GM12878 (cell line): ENCODE measurements at regions not wholly inside any gene's neighbourhood (a gene's known extent, or its start where the extent isn't known, plus 50 kb on each side); places are given as distances from the start of the nearest gene placed in this dataset.

ENCODE experiments used
- ATAC-seq: fragments of 200-7000 bp; cut with Tn5 transposase; 3 replicates; pipeline ENCODE4 v1.9.1; 2020; ENCODE audit warnings: mild to moderate bottlenecking, moderate library complexity
- BruUV-seq: library from RNA; stranded (reverse); fragments of 400-500 nt; replicated peaks from 2 replicates; lab custom pipeline; 2021; lab: Mats Ljungman, UMichigan
- CTCF ChIA-PET: fragments of 300-600 bp; sonication (Branson Sonifier 250); formaldehyde crosslinking; extraction: SDS; loops from one replicate; lab custom pipeline; 2021; ENCODE audit warnings: inconsistent platforms; lab: Yijun Ruan, JAX
- POLR2A ChIA-PET: fragments of 350-600 bp; formaldehyde crosslinking; extraction: SDS; loops from one replicate; lab custom pipeline; 2021; ENCODE audit warnings: inconsistent platforms; lab: Charles Lee
- RAD21 ChIA-PET: fragments of 300-600 bp; sonication (Branson Sonifier 250); formaldehyde crosslinking; loops from one replicate; lab custom pipeline; 2023; ENCODE audit warnings: antibody characterized with exemption; ENCODE audit not compliant: unreplicated experiment; lab: Charles Lee
- SMC1A ChIA-PET: fragments of 300-600 bp; sonication (Branson Sonifier 250); formaldehyde crosslinking; loops from one replicate; lab custom pipeline; 2023; ENCODE audit not compliant: unreplicated experiment, uncharacterized antibody; lab: Charles Lee
- DNase-seq: peaks from one replicate; pipeline ENCODE4 v3.0.0-alpha.2; 2011; ENCODE audit warnings: low read depth, low spot score
- FAIRE-seq: peaks from 3 replicates; lab custom pipeline; 2011; peaks lifted over from hg19 to GRCh38; lab: Jason Lieb, UNC
- H2AFZ ChIP-seq: 2 replicates; pipeline ENCODE4 v1.6.0; 2011; ENCODE audit warnings: low read depth, low read length, control low read depth; ENCODE audit not compliant: control insufficient read depth
- H3K27ac ChIP-seq: 2 replicates; pipeline ENCODE4 v1.5.1; 2011; ENCODE audit warnings: control low read depth; ENCODE audit not compliant: control insufficient read depth, insufficient read depth
- H3K27me3 ChIP-seq, 2 experiments: replicated peaks in 1 of 2; 2 replicates each; pipeline versions ENCODE4 v1.6.0 to v1.6.1; 2011; ENCODE audit warnings: low read length in 1 of 2; ENCODE audit not compliant: control insufficient read depth in 2 of 2, insufficient read depth in 2 of 2
- H3K36me3 ChIP-seq, 2 experiments: 2 replicates each; pipeline ENCODE4 v1.5.1; 2011; ENCODE audit warnings: low read length in 1 of 2; ENCODE audit not compliant: control insufficient read depth in 2 of 2, insufficient read depth in 2 of 2
- H3K4me1 ChIP-seq: 2 replicates; pipeline ENCODE4 v1.6.1; 2011; ENCODE audit warnings: mild to moderate bottlenecking, low read length, moderate library complexity, mixed read lengths; ENCODE audit not compliant: control insufficient read depth, insufficient read depth
- H3K4me2 ChIP-seq: 2 replicates; pipeline ENCODE4 v1.6.0; 2011; ENCODE audit warnings: control low read depth; ENCODE audit not compliant: control insufficient read depth, insufficient read depth
- H3K4me3 ChIP-seq: fragments of 200-600 bp; sonication (generic); 2 replicates; pipeline ENCODE4 v1.5.1; 2016
- H3K79me2 ChIP-seq: 2 replicates; pipeline ENCODE4 v1.6.0; 2011; ENCODE audit warnings: low read length; ENCODE audit not compliant: control insufficient read depth, insufficient read depth
- H3K9ac ChIP-seq: 2 replicates; pipeline ENCODE4 v1.8.0; 2011; ENCODE audit warnings: low read length, control low read depth, mixed read lengths; ENCODE audit not compliant: control insufficient read depth, insufficient read depth
- H3K9me3 ChIP-seq: replicated peaks from 3 replicates; pipeline ENCODE4 v1.5.1; 2011; ENCODE audit warnings: mild to moderate bottlenecking, low read length; ENCODE audit not compliant: control insufficient read depth, insufficient read depth
- H4K20me1 ChIP-seq: 2 replicates; pipeline ENCODE4 v1.6.0; 2011; ENCODE audit not compliant: control insufficient read depth, insufficient read depth
- CBX3 ChIP-seq: fragments of 200-600 bp; sonication (generic); IDR thresholded peaks from 2 replicates; pipeline ENCODE4 v1.6.1; 2016; ENCODE audit warnings: low read depth, borderline replicate concordance
- NR2C2 ChIP-seq: IDR thresholded peaks from 2 replicates; pipeline ENCODE4 v1.6.1; 2011; ENCODE audit warnings: borderline replicate concordance, low read depth; ENCODE audit not compliant: control insufficient read depth, insufficient read length
- PAX8 ChIP-seq: fragments of 450-650 bp; IDR thresholded peaks from 2 replicates; pipeline ENCODE4 v1.6.1; 2017; ENCODE audit warnings: mild to moderate bottlenecking, moderate library complexity
- RUNX3 ChIP-seq: IDR thresholded peaks from 2 replicates; pipeline ENCODE4 v1.6.1; 2012; ENCODE audit warnings: low read length, inconsistent platforms
- SMAD5 ChIP-seq: IDR thresholded peaks from 2 replicates; pipeline ENCODE4 v1.6.1; 2016; ENCODE audit warnings: antibody characterized with exemption, low read depth
- SP1 ChIP-seq: IDR thresholded peaks from one replicate; pipeline ENCODE4 v1.6.1; 2011; ENCODE audit warnings: low read depth, low read length
- SRF ChIP-seq, 2 experiments: IDR thresholded peaks; 2 replicates each; pipeline ENCODE4 v1.6.1; 2011; ENCODE audit warnings: low read depth in 2 of 2, low read length in 2 of 2, mild to moderate bottlenecking in 1 of 2, moderate library complexity in 1 of 2
- YY1 ChIP-seq: IDR thresholded peaks from 2 replicates; pipeline ENCODE4 v1.6.1; 2011; ENCODE audit warnings: low read depth, mild to moderate bottlenecking, low read length
- WGBS: methylation state at CpG from one replicate; pipeline ENCODE4 v1.1.6; 2016; ENCODE audit warnings: low lambda C conversion rate; ENCODE audit not compliant: insufficient replicate concordance, insufficient coverage; ENCODE audit errors: missing lambda C conversion rate; 5-methylcytosine and 5-hydroxymethylcytosine counted together
- in situ Hi-C: fragments of 300-500 bp; cut with MboI; formaldehyde crosslinking; loops from 9 replicates; pipeline ENCODE4 v1.14.3; 2018; ENCODE audit warnings: mixed read lengths
- intact Hi-C: fragments of 100-400 bp; cut with micrococcal nuclease; formaldehyde crosslinking; loops from one replicate; pipeline ENCODE4 v1.14.2; 2022; ENCODE audit not compliant: unreplicated experiment
- TF ChIP-seq, protein P1 (sequence below): fragments of 450-650 bp; IDR thresholded peaks from 2 replicates; pipeline ENCODE4 v1.6.1; 2014; ENCODE audit warnings: mild to moderate bottlenecking

DNA sequence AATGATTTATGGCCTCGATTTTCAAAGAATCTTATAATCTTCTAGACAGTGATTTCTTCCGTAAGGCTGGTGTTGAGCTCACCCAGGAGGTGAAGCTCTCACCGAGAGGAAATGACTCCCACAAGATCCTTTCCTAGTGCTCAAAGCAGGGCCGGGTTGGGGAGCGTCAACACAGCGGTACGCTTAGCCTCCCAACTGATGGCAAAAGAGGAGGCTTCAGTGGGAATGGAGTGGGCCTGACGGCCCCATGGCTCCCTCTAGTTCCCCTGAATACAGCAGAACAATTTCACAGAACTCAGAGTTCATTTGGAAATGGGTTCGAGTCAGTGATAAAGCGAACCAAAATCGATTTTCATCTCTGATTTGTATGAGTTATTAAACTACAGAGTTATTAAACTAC lies 449.5 kb downstream of the KLF12 start:
- ChIA-PET CTCF (interaction anchor here (1.1 kb wide), 1 partner anchor 31 kb away, joined by 3 read pairs; no protein-coding TSS in a partner anchor), SMC1A (no interaction called here), RAD21 (no interaction called here), POLR2A (interaction anchor here (0.5 kb wide), 1 partner anchor 49 kb away, joined by 7 read pairs; no protein-coding TSS in a partner anchor)
- Histone ChIP-seq H3K4me2 (no peak overlapping the region), H3K9ac (no peak overlapping the region), H3K36me3 (no peaks in the 10 kb centered on the region), H2AFZ (no peak overlapping the region), H3K9me3 (no peaks in the 10 kb centered on the region), H3K4me3 (no peak overlapping the region), H3K27ac (no peak overlapping the region), H3K79me2 (no peaks in the 10 kb centered on the region), H4K20me1 (no peaks in the 10 kb centered on the region), H3K4me1 (no peaks in the 10 kb centered on the region), H3K27me3 (no peaks in the 10 kb centered on the region)
- BruUV-seq: no TSS peak
- ATAC-seq: no peak
- in situ Hi-C loops: no loop called here
- 85% methylated on average over 11 of the region's 11 CpGs for WGBS
- no peak for TF ChIP-seq NR2C2
- TF ChIP-seq YY1: no peak
- TF ChIP-seq RUNX3: no peak
- TF ChIP-seq SMAD5: no peak
- TF ChIP-seq CBX3: no peak
- TF ChIP-seq PAX8: no peak
- no peak for TF ChIP-seq SRF (IDR thresholded peaks at IDR 0.05; ENCODE audit: low read depth in 2 of 2, low read length in 2 of 2)
- TF ChIP-seq, protein P1, sequence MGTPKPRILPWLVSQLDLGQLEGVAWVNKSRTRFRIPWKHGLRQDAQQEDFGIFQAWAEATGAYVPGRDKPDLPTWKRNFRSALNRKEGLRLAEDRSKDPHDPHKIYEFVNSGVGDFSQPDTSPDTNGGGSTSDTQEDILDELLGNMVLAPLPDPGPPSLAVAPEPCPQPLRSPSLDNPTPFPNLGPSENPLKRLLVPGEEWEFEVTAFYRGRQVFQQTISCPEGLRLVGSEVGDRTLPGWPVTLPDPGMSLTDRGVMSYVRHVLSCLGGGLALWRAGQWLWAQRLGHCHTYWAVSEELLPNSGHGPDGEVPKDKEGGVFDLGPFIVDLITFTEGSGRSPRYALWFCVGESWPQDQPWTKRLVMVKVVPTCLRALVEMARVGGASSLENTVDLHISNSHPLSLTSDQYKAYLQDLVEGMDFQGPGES: no peak
- TF ChIP-seq SP1: no peak
- intact Hi-C loops: no loop called here
- FAIRE-seq: no peak
- DNase-seq: no peak
